Panc1 (cell line): ENCODE measurements at regions not wholly inside any gene's neighbourhood (a gene's known extent, or its start where the extent isn't known, plus 50 kb on each side); places are given as distances from the start of the nearest gene placed in this dataset.

Experiments used
- ATAC-seq: fragments of 200-7000 bp; cut with Tn5 transposase; 2 replicates; pipeline ENCODE4 v1.9.1; 2020; ENCODE audit warnings: mild to moderate bottlenecking, moderate library complexity
- BruUV-seq: library from RNA; stranded (reverse); fragments of 400-500 nt; replicated peaks from 2 replicates; lab custom pipeline; 2021; lab: Mats Ljungman, UMichigan
- CTCF ChIA-PET: fragments of 300-600 bp; sonication (Branson Sonifier 250); formaldehyde crosslinking; loops from one replicate; lab custom pipeline; 2022; ENCODE audit warnings: antibody characterized with exemption; lab: Charles Lee
- POLR2A ChIA-PET: fragments of 300-600 bp; sonication (Branson Sonifier 250); formaldehyde crosslinking; loops from one replicate; lab custom pipeline; 2022; ENCODE audit warnings: antibody characterized with exemption; lab: Charles Lee
- DNase-seq: peaks from one replicate; pipeline ENCODE4 v3.0.0-alpha.2; 2010; ENCODE audit warnings: low read depth, low spot score
- H3K27ac ChIP-seq: 2 replicates; pipeline ENCODE4 v1.5.1; 2011; ENCODE audit warnings: mild to moderate bottlenecking, low read length, inconsistent platforms
- H3K27me3 ChIP-seq: fragments of 200-500 bp; sonication (Bioruptor generic); 2 replicates; pipeline ENCODE4 v1.6.0; 2014; ENCODE audit warnings: low read length, inconsistent platforms; ENCODE audit not compliant: control insufficient read depth, insufficient read depth
- H3K36me3 ChIP-seq: fragments of 200-500 bp; sonication (Bioruptor generic); 2 replicates; pipeline ENCODE4 v1.5.1; 2014; ENCODE audit warnings: inconsistent platforms, mild to moderate bottlenecking, low read length, moderate library complexity; ENCODE audit not compliant: control insufficient read depth, insufficient read depth
- H3K4me1 ChIP-seq: 2 replicates; pipeline ENCODE4 v1.5.1; 2011; ENCODE audit warnings: inconsistent platforms, mild to moderate bottlenecking, low read length, moderate library complexity; ENCODE audit not compliant: control insufficient read depth, insufficient read depth
- H3K4me3 ChIP-seq, 2 experiments: 2 replicates each; pipeline ENCODE4 v1.5.1; 2011 to 2012; ENCODE audit warnings: low read depth in 2 of 2, low read length in 2 of 2, mild to moderate bottlenecking in 2 of 2, inconsistent platforms in 1 of 2, moderate library complexity in 1 of 2
- H3K9me3 ChIP-seq: fragments of 200-500 bp; sonication (Bioruptor generic); 2 replicates; pipeline ENCODE4 v1.5.1; 2014; ENCODE audit warnings: low read depth, mild to moderate bottlenecking, inconsistent platforms, low read length, moderate library complexity; ENCODE audit not compliant: control insufficient read depth, insufficient read depth
- POLR2AphosphoS5 ChIP-seq: IDR thresholded peaks from 2 replicates; pipeline ENCODE4 v1.6.1; 2012; ENCODE audit warnings: mild to moderate bottlenecking, low read depth, low read length, moderate library complexity
- SIN3A ChIP-seq: IDR thresholded peaks from 2 replicates; pipeline ENCODE4 v1.6.1; 2012; ENCODE audit warnings: low read depth, mild to moderate bottlenecking, low read length, moderate library complexity, borderline replicate concordance; ENCODE audit not compliant: insufficient read depth
- TCF7L2 ChIP-seq: IDR thresholded peaks from 2 replicates; pipeline ENCODE4 v1.6.1; 2011; ENCODE audit warnings: mild to moderate bottlenecking, low read depth, low read length, inconsistent platforms
- in situ Hi-C: cut with HindIII; loops from 2 replicates; pipeline ENCODE4 v1.10.0; 2016; ENCODE audit warnings: low sequenced_read_pairs, low pct_unique_long_range_greater_than_20kb
- intact Hi-C: fragments of 100-400 bp; cut with micrococcal nuclease; formaldehyde crosslinking; loops from one replicate; pipeline ENCODE4 v1.10.0; 2022; ENCODE audit not compliant: unreplicated experiment
- TF ChIP-seq, protein P1 (sequence below): fragments of 450-650 bp; IDR thresholded peaks from 2 replicates; pipeline ENCODE4 v1.5.1; 2017; ENCODE audit warnings: mild to moderate bottlenecking
- TF ChIP-seq, protein P2 (sequence below), 2 experiments: IDR thresholded peaks; 2 replicates each; pipeline ENCODE4 v1.6.1; 2011 to 2012; ENCODE audit warnings: low read depth in 2 of 2, control low read depth in 1 of 2, low read length in 1 of 2, mild to moderate bottlenecking in 1 of 2, moderate library complexity in 1 of 2; ENCODE audit not compliant: insufficient read depth in 1 of 2

DNA sequence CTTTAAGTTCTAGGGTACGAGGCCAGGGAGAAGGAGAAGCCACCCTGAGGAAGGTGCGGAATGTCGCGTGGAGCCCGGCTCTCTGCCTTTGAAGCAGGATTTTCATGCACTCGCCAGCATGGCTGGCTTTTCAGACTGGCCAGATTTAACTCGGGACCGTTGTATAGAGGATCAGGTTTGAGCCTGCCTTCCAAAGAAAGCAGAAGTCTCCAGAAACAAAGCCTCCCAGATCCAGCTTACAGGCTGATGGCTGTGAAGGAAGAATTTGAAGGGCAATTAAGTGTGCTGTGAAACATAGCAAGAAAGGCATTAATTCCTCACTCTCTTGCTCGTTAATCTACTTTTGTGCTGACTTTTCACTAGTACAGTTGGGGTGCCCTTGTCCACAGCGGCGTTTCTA is 140.2 kb downstream of the SOX1 start:
- Histone ChIP-seq H3K9me3 (no peaks in the 10 kb centered on the region), H3K4me1 (no peaks in the 10 kb centered on the region), H3K27me3 (no peaks in the 10 kb centered on the region; the same call in 1 of the 2 replicates), H3K27ac (no peak overlapping the region), H3K36me3 (no peaks in the 10 kb centered on the region), H3K4me3 (no peak overlapping the region)
- in situ Hi-C loops = no loop called here
- DNase-seq = no peak
- intact Hi-C loops = no loop called here
- CTCF ChIA-PET = no interaction called here
- TF ChIP-seq TCF7L2 = no peak
- ATAC-seq = no peak
- BruUV-seq = no TSS peak
- POLR2A ChIA-PET = no interaction called here

DNA sequence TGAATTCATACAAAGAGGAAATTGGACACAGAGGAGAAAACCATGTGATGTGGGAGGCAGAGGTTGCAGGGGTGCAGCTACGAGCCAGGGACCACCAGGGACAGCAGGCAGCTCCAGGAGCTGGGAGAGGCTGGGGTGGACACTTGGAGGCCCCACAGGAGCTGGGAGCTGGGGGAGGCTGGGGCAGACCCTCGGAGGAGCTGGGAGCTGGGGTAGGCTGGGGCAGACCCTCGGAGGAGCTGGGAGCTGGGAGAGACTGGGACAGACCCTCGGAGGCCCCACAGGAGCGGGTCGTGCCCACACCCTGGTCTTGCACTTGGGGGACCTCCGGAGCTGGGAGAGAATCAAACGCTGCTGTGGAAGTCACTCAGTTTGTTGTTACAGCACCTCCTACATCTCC is 141.7 kb downstream of the SOX1 start:
- POLR2A ChIA-PET = interaction anchor here (0.6 kb wide), 1 partner anchor 343 kb away, joined by 3 read pairs; no protein-coding TSS in a partner anchor

DNA sequence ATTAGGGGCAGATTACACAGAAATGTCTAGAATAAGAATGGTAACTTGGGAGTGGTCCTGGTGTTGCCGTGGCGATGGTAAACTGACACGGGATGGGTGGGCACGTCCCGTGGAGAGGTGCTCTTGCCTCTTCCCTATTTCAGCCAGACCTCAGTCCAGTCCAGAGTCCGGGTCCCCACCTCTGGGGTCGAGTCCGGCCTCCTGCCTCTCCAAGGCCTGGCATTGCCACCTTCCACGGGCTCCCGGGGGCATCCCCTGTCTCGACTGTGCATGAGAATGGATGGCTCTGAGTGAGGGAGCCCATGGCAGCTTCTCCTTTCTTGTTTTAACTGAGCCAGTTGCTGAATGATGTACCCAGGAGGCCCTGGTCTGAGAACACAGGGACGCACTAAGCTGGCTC is 142.3 kb downstream of the SOX1 start:
- DNase-seq (no peak), ATAC-seq (no peak)
- no peak overlapping the region for H3K27ac ChIP-seq
- BruUV-seq = no TSS peak
- TF ChIP-seq, protein P1, sequence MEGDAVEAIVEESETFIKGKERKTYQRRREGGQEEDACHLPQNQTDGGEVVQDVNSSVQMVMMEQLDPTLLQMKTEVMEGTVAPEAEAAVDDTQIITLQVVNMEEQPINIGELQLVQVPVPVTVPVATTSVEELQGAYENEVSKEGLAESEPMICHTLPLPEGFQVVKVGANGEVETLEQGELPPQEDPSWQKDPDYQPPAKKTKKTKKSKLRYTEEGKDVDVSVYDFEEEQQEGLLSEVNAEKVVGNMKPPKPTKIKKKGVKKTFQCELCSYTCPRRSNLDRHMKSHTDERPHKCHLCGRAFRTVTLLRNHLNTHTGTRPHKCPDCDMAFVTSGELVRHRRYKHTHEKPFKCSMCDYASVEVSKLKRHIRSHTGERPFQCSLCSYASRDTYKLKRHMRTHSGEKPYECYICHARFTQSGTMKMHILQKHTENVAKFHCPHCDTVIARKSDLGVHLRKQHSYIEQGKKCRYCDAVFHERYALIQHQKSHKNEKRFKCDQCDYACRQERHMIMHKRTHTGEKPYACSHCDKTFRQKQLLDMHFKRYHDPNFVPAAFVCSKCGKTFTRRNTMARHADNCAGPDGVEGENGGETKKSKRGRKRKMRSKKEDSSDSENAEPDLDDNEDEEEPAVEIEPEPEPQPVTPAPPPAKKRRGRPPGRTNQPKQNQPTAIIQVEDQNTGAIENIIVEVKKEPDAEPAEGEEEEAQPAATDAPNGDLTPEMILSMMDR = no peak
- TF ChIP-seq, protein P2, sequence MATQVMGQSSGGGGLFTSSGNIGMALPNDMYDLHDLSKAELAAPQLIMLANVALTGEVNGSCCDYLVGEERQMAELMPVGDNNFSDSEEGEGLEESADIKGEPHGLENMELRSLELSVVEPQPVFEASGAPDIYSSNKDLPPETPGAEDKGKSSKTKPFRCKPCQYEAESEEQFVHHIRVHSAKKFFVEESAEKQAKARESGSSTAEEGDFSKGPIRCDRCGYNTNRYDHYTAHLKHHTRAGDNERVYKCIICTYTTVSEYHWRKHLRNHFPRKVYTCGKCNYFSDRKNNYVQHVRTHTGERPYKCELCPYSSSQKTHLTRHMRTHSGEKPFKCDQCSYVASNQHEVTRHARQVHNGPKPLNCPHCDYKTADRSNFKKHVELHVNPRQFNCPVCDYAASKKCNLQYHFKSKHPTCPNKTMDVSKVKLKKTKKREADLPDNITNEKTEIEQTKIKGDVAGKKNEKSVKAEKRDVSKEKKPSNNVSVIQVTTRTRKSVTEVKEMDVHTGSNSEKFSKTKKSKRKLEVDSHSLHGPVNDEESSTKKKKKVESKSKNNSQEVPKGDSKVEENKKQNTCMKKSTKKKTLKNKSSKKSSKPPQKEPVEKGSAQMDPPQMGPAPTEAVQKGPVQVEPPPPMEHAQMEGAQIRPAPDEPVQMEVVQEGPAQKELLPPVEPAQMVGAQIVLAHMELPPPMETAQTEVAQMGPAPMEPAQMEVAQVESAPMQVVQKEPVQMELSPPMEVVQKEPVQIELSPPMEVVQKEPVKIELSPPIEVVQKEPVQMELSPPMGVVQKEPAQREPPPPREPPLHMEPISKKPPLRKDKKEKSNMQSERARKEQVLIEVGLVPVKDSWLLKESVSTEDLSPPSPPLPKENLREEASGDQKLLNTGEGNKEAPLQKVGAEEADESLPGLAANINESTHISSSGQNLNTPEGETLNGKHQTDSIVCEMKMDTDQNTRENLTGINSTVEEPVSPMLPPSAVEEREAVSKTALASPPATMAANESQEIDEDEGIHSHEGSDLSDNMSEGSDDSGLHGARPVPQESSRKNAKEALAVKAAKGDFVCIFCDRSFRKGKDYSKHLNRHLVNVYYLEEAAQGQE (IDR thresholded peaks at IDR 0.05; ENCODE audit: insufficient read depth in 1 of 2, low read depth in 2 of 2, low read length in 1 of 2) = no peak
- TF ChIP-seq POLR2AphosphoS5 = no peak
- no peak for TF ChIP-seq SIN3A
- TF ChIP-seq TCF7L2 = no peak
- ChIA-PET POLR2A (no interaction called here), CTCF (no interaction called here)
- H3K36me3 ChIP-seq = no peaks in the 10 kb centered on the region
- H3K9me3 ChIP-seq = no peaks in the 10 kb centered on the region
- in situ Hi-C loops (no loop called here), intact Hi-C loops (no loop called here)
- H3K4me1 ChIP-seq = no peaks in the 10 kb centered on the region
- H3K27me3 ChIP-seq = no peaks in the 10 kb centered on the region; the same call in 1 of the 2 replicates
- H3K4me3 ChIP-seq = no peak overlapping the region

More for the DNA sequence above, 141.7 kb downstream of the SOX1 start:
- ATAC-seq (no peak), DNase-seq (no peak)
- Histone ChIP-seq H3K27me3 (no peaks in the 10 kb centered on the region; the same call in 1 of the 2 replicates), H3K4me3 (no peak overlapping the region), H3K27ac (no peak overlapping the region), H3K36me3 (no peaks in the 10 kb centered on the region), H3K9me3 (no peaks in the 10 kb centered on the region), H3K4me1 (no peaks in the 10 kb centered on the region)
- no TSS peak for BruUV-seq
- intact Hi-C loops (no loop called here), in situ Hi-C loops (no loop called here)
- TF ChIP-seq, protein P2 (IDR thresholded peaks at IDR 0.05; ENCODE audit: insufficient read depth in 1 of 2, low read depth in 2 of 2, low read length in 1 of 2) = no peak
- TF ChIP-seq SIN3A (no peak), POLR2AphosphoS5 (no peak)
- TF ChIP-seq, protein P1 = no peak
- CTCF ChIA-PET = no interaction called here
